GM23338 (cell line): ENCODE measurements at regions not wholly inside any gene's neighbourhood (a gene's known extent, or its start where the extent isn't known, plus 50 kb on each side); places are given as distances from the start of the nearest gene placed in this dataset.

ENCODE experiments used
- ATAC-seq: fragments of 200-7000 bp; cut with Tn5 transposase; 3 replicates; pipeline ENCODE4 v1.9.1; 2020
- DNase-seq: peaks from one replicate; pipeline ENCODE4 v3.0.0-alpha.2; 2015; ENCODE audit warnings: low spot score
- H2AFZ ChIP-seq: fragments of 200-600 bp; sonication (generic); 2 replicates; pipeline ENCODE4 v1.8.0; 2016; ENCODE audit warnings: antibody characterized with exemption, mild to moderate bottlenecking, moderate library complexity
- H3F3A ChIP-seq: fragments of 200-600 bp; sonication (generic); replicated peaks from 2 replicates; pipeline ENCODE4 v1.8.0; 2017; ENCODE audit warnings: antibody characterized with exemption, mixed run types, low read depth
- H3K27ac ChIP-seq: fragments of 200-600 bp; sonication (generic); 2 replicates; pipeline ENCODE4 v1.6.1; 2016; ENCODE audit warnings: low read depth
- H3K27me3 ChIP-seq: fragments of 200-600 bp; sonication (generic); 2 replicates; pipeline ENCODE4 v1.8.0; 2016; ENCODE audit warnings: mild to moderate bottlenecking, mixed run types, moderate library complexity; ENCODE audit not compliant: insufficient read depth
- H3K36me3 ChIP-seq: fragments of 200-600 bp; sonication (generic); 2 replicates; pipeline ENCODE4 v1.8.0; 2016; ENCODE audit warnings: mild to moderate bottlenecking; ENCODE audit not compliant: insufficient read depth
- H3K4me1 ChIP-seq: fragments of 200-600 bp; sonication (generic); 2 replicates; pipeline ENCODE4 v1.8.0; 2016; ENCODE audit warnings: mild to moderate bottlenecking, moderate library complexity; ENCODE audit not compliant: insufficient read depth
- H3K4me2 ChIP-seq: fragments of 200-600 bp; sonication (generic); 2 replicates; pipeline ENCODE4 v1.7.1; 2017; ENCODE audit warnings: mixed run types
- H3K4me3 ChIP-seq: fragments of 200-600 bp; sonication (generic); 2 replicates; pipeline ENCODE4 v1.6.1; 2016; ENCODE audit warnings: mixed run types
- H3K79me2 ChIP-seq: fragments of 200-600 bp; sonication (generic); replicated peaks from 2 replicates; pipeline ENCODE4 v1.8.0; 2017; ENCODE audit warnings: mild to moderate bottlenecking; ENCODE audit not compliant: insufficient read depth
- H3K9me2 ChIP-seq: fragments of 200-600 bp; sonication (generic); 2 replicates; pipeline ENCODE4 v1.8.0; 2017; ENCODE audit not compliant: insufficient read depth
- H4K20me1 ChIP-seq: fragments of 200-600 bp; sonication (generic); replicated peaks from 2 replicates; pipeline ENCODE4 v1.8.0; 2017; ENCODE audit warnings: mild to moderate bottlenecking; ENCODE audit not compliant: insufficient read depth
- H3K27ac Mint-ChIP-seq: 2 replicates; pipeline ENCODE4 v1.8.0; 2020; ENCODE audit warnings: inconsistent platforms, mild to moderate bottlenecking, moderate library complexity, mixed read lengths
- H3K27me3 Mint-ChIP-seq: 3 replicates; pipeline ENCODE4 v1.8.0; 2022; ENCODE audit warnings: low read depth, mild to moderate bottlenecking, moderate library complexity, mixed read lengths, inconsistent platforms; ENCODE audit not compliant: insufficient read depth, poor library complexity
- H3K36me3 Mint-ChIP-seq: 3 replicates; pipeline ENCODE4 v1.8.0; 2021; ENCODE audit warnings: low read depth, mild to moderate bottlenecking, inconsistent platforms, moderate library complexity, mixed read lengths
- H3K4me1 Mint-ChIP-seq: 3 replicates; pipeline ENCODE4 v1.8.0; 2020; ENCODE audit warnings: mild to moderate bottlenecking, inconsistent platforms, mixed read lengths
- H3K4me3 Mint-ChIP-seq: 3 replicates; pipeline ENCODE4 v1.8.0; 2021; ENCODE audit warnings: moderate library complexity, mild to moderate bottlenecking, inconsistent platforms, mixed read lengths
- H3K9me3 Mint-ChIP-seq: 3 replicates; pipeline ENCODE4 v1.8.0; 2020; ENCODE audit warnings: moderate library complexity, mild to moderate bottlenecking, inconsistent platforms, mixed read lengths
- CREB1 ChIP-seq: fragments of 250-450 bp; sonication (Bioruptor Pico); IDR thresholded peaks from 2 replicates; pipeline ENCODE4 v1.5.0; 2020; ENCODE audit warnings: low read depth, mild to moderate bottlenecking, moderate library complexity
- CTCF ChIP-seq, 2 experiments: fragments of 200-600 bp in 1 of 2; sonication (generic) in 1 of 2; conservative IDR thresholded peaks; 2 replicates each; pipeline versions ENCODE4 v1.5.1 to v1.6.1; 2016 to 2017; ENCODE audit warnings: antibody characterized with exemption in 2 of 2, low read depth in 2 of 2, mild to moderate bottlenecking in 2 of 2, moderate library complexity in 1 of 2
- EZH2 ChIP-seq: fragments of 200-600 bp; sonication (generic); IDR thresholded peaks from one replicate; pipeline ENCODE4 v1.8.0; 2017; ENCODE audit warnings: antibody characterized with exemption, mild to moderate bottlenecking, low read depth; ENCODE audit not compliant: unreplicated experiment
- EZH2phosphoT487 ChIP-seq: fragments of 200-600 bp; sonication (generic); IDR thresholded peaks from one replicate; pipeline ENCODE4 v1.8.1; 2018; ENCODE audit warnings: antibody characterized with exemption; ENCODE audit not compliant: unreplicated experiment
- JUNB ChIP-seq: IDR thresholded peaks from one replicate; pipeline ENCODE4 v1.6.1; 2016; ENCODE audit warnings: antibody characterized with exemption; ENCODE audit not compliant: unreplicated experiment
- NANOG ChIP-seq: IDR thresholded peaks from 2 replicates; pipeline ENCODE4 v1.6.1; 2016; ENCODE audit warnings: antibody characterized with exemption, borderline replicate concordance
- POLR2AphosphoS5 ChIP-seq: IDR thresholded peaks from 2 replicates; pipeline ENCODE4 v1.6.1; 2016; ENCODE audit warnings: antibody characterized with exemption, low read depth
- STAT1 ChIP-seq: IDR thresholded peaks from one replicate; pipeline ENCODE4 v1.6.1; 2016; ENCODE audit warnings: antibody characterized with exemption; ENCODE audit not compliant: unreplicated experiment
- ZNF114 ChIP-seq: fragments of 250-450 bp; sonication (Bioruptor Pico); IDR thresholded peaks from 2 replicates; pipeline ENCODE4 v1.5.0; 2020; ENCODE audit warnings: mild to moderate bottlenecking, moderate library complexity
- ZNF331 ChIP-seq: fragments of 250-450 bp; sonication (Bioruptor Pico); IDR thresholded peaks from 2 replicates; pipeline ENCODE4 v1.5.0; 2020; ENCODE audit warnings: low read depth, mild to moderate bottlenecking, moderate library complexity
- ZNF462 ChIP-seq: fragments of 250-450 bp; sonication (Bioruptor Pico); IDR thresholded peaks from 2 replicates; pipeline ENCODE4 v1.5.0; 2020; ENCODE audit warnings: mild to moderate bottlenecking, moderate library complexity
- TF ChIP-seq, protein P1 (sequence below): IDR thresholded peaks from 2 replicates; pipeline ENCODE4 v1.6.1; 2016; ENCODE audit warnings: antibody characterized with exemption
- TF ChIP-seq, protein P2 (sequence below): IDR thresholded peaks from one replicate; pipeline ENCODE4 v1.6.1; 2018; ENCODE audit warnings: antibody characterized with exemption; ENCODE audit not compliant: unreplicated experiment

- no peak overlapping the region for H3K27ac ChIP-seq
- Mint-ChIP-seq H3K4me3 (no peak overlapping the region), H3K9me3 (peaks cover 8% of the 10 kb centered on the region), H3K36me3 (peaks cover 13% of the 10 kb centered on the region), H3K27me3 (no peaks in the 10 kb centered on the region), H3K4me1 (peaks cover 6% of the 10 kb centered on the region; the same call in 2 of the 3 replicates), H3K27ac (no peak overlapping the region)
- no peaks in the 10 kb centered on the region for H3K36me3 ChIP-seq
- no peak overlapping the region for H2AFZ ChIP-seq
- no peak overlapping the region for H3K4me3 ChIP-seq
- TF ChIP-seq CREB1 (CRISPR knock-in tag): no peak
- TF ChIP-seq, protein P1, sequence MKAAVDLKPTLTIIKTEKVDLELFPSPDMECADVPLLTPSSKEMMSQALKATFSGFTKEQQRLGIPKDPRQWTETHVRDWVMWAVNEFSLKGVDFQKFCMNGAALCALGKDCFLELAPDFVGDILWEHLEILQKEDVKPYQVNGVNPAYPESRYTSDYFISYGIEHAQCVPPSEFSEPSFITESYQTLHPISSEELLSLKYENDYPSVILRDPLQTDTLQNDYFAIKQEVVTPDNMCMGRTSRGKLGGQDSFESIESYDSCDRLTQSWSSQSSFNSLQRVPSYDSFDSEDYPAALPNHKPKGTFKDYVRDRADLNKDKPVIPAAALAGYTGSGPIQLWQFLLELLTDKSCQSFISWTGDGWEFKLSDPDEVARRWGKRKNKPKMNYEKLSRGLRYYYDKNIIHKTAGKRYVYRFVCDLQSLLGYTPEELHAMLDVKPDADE: no peak
- no peak for TF ChIP-seq EZH2
- TF ChIP-seq ZNF114 (CRISPR knock-in tag): no peak
- no peak for TF ChIP-seq JUNB
- no peak for TF ChIP-seq EZH2phosphoT487
- TF ChIP-seq STAT1: no peak
- TF ChIP-seq, protein P2, sequence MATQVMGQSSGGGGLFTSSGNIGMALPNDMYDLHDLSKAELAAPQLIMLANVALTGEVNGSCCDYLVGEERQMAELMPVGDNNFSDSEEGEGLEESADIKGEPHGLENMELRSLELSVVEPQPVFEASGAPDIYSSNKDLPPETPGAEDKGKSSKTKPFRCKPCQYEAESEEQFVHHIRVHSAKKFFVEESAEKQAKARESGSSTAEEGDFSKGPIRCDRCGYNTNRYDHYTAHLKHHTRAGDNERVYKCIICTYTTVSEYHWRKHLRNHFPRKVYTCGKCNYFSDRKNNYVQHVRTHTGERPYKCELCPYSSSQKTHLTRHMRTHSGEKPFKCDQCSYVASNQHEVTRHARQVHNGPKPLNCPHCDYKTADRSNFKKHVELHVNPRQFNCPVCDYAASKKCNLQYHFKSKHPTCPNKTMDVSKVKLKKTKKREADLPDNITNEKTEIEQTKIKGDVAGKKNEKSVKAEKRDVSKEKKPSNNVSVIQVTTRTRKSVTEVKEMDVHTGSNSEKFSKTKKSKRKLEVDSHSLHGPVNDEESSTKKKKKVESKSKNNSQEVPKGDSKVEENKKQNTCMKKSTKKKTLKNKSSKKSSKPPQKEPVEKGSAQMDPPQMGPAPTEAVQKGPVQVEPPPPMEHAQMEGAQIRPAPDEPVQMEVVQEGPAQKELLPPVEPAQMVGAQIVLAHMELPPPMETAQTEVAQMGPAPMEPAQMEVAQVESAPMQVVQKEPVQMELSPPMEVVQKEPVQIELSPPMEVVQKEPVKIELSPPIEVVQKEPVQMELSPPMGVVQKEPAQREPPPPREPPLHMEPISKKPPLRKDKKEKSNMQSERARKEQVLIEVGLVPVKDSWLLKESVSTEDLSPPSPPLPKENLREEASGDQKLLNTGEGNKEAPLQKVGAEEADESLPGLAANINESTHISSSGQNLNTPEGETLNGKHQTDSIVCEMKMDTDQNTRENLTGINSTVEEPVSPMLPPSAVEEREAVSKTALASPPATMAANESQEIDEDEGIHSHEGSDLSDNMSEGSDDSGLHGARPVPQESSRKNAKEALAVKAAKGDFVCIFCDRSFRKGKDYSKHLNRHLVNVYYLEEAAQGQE: no peak
- no peak for TF ChIP-seq ZNF462 (CRISPR knock-in tag)
- TF ChIP-seq CTCF (conservative IDR thresholded peaks at IDR 0.05; ENCODE audit: low read depth in 2 of 2): no peak
- no peak for TF ChIP-seq POLR2AphosphoS5
- TF ChIP-seq ZNF331 (CRISPR knock-in tag): no peak
- TF ChIP-seq NANOG: no peak
- H3F3A ChIP-seq: no peaks in the 10 kb centered on the region
- H3K27me3 ChIP-seq: no peaks in the 10 kb centered on the region
- ATAC-seq (no peak), DNase-seq (no peak)
- peaks cover 3% of the 10 kb centered on the region for H3K4me1 ChIP-seq
- H3K9me2 ChIP-seq: 0 out of 2 replicates have a peak, but pooled peaks cover 3% of the 10 kb centered on the region
- H4K20me1 ChIP-seq: no peaks in the 10 kb centered on the region
- no peaks in the 10 kb centered on the region for H3K79me2 ChIP-seq
- H3K4me2 ChIP-seq: no peak overlapping the region
Measured at GRCh38 chr6:23175391-23175790, 606.0 kb downstream of the HDGFL1 start.
